NCI-H345 (cell line): ENCODE measurements at regions not wholly inside any gene's neighbourhood (a gene's known extent, or its start where the extent isn't known, plus 50 kb on each side); places are given as distances from the start of the nearest gene placed in this dataset.

ENCODE experiments used
- DNase-seq: peaks from one replicate; lab custom pipeline; 2025; lab: John Stamatoyannopoulos, UW

GRCh38 chr4:35461931-35462659 is 782.2 kb downstream of the ARAP2 start:
- DNase-seq: no peak

- no peak for DNase-seq
Observed at GRCh38 chr4:35463251-35463952, 780.9 kb downstream of the ARAP2 start.

- no peak for DNase-seq
Observed at GRCh38 chr4:35464964-35465528, 779.3 kb downstream of the ARAP2 start.

GRCh38 chr4:35491093-35491492 is 753.2 kb downstream of the ARAP2 start:
- DNase-seq: no peak

GRCh38 chr4:35493977-35494376 is 750.3 kb downstream of the ARAP2 start:
- no peak for DNase-seq

GRCh38 chr4:35494955-35495354 is 749.4 kb downstream of the ARAP2 start:
- no peak for DNase-seq

GRCh38 chr4:35500812-35501211 is 743.5 kb downstream of the ARAP2 start:
- peak; percentile 20 for DNase-seq

- DNase-seq: no peak
Observed at GRCh38 chr4:35503435-35503834, 740.9 kb downstream of the ARAP2 start.

GRCh38 chr4:35506161-35506560 is 738.2 kb downstream of the ARAP2 start:
- no peak for DNase-seq

- no peak for DNase-seq
Observed at GRCh38 chr4:35511851-35512250, 732.5 kb downstream of the ARAP2 start.

- DNase-seq: no peak
Observed at GRCh38 chr4:35516102-35516501, 728.2 kb downstream of the ARAP2 start.

- no peak for DNase-seq
Observed at GRCh38 chr4:35520059-35520458, 724.3 kb downstream of the ARAP2 start.

GRCh38 chr4:35521682-35522081 is 722.6 kb downstream of the ARAP2 start:
- no peak for DNase-seq

- DNase-seq: no peak
Observed at GRCh38 chr4:35525192-35525978, 718.9 kb downstream of the ARAP2 start.

GRCh38 chr4:35526456-35526855 is 717.9 kb downstream of the ARAP2 start:
- DNase-seq: no peak

- DNase-seq: no peak
Observed at GRCh38 chr4:35534962-35535361, 709.4 kb downstream of the ARAP2 start.

GRCh38 chr4:35538807-35539206 is 705.5 kb downstream of the ARAP2 start:
- DNase-seq: no peak

GRCh38 chr4:35539404-35540055 is 704.8 kb downstream of the ARAP2 start:
- DNase-seq: no peak

- no peak for DNase-seq
Observed at GRCh38 chr4:35541146-35541887, 703.0 kb downstream of the ARAP2 start.

GRCh38 chr4:35541888-35542213 is 702.5 kb downstream of the ARAP2 start:
- DNase-seq: no peak

GRCh38 chr4:35548921-35549320 is 695.4 kb downstream of the ARAP2 start:
- no peak for DNase-seq
